ENCODE measurements at regions not wholly inside any gene's neighbourhood (a gene's known extent, or its start where the extent isn't known, plus 50 kb on each side); places are given as distances from the start of the nearest gene placed in this dataset.

DNA sequence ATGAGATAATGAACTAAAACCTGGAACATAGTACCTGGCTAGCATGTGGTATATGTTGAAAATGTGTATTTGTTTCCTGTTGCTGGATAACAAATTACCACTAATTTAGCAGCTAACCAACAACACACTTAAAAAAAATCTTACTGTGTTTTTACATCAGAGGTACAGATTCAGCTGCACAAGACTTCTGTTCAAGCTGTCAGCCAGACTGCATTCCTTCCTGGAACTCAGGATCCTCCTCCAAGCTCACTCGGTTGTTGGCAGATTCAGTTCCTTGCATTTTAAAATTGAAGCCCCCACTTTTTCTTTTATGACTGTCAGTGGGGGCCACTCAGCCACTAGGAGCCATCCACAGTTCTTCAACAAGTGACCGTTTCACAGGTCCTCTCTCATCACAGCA, 246.9 kb upstream of the DACH1 start:
- TF ChIP-seq, protein P1, sequence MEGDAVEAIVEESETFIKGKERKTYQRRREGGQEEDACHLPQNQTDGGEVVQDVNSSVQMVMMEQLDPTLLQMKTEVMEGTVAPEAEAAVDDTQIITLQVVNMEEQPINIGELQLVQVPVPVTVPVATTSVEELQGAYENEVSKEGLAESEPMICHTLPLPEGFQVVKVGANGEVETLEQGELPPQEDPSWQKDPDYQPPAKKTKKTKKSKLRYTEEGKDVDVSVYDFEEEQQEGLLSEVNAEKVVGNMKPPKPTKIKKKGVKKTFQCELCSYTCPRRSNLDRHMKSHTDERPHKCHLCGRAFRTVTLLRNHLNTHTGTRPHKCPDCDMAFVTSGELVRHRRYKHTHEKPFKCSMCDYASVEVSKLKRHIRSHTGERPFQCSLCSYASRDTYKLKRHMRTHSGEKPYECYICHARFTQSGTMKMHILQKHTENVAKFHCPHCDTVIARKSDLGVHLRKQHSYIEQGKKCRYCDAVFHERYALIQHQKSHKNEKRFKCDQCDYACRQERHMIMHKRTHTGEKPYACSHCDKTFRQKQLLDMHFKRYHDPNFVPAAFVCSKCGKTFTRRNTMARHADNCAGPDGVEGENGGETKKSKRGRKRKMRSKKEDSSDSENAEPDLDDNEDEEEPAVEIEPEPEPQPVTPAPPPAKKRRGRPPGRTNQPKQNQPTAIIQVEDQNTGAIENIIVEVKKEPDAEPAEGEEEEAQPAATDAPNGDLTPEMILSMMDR (IDR thresholded peaks at IDR 0.05; ENCODE audit: low read depth, low read length) = no peak
- TF ChIP-seq, protein P2, sequence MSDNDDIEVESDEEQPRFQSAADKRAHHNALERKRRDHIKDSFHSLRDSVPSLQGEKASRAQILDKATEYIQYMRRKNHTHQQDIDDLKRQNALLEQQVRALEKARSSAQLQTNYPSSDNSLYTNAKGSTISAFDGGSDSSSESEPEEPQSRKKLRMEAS (IDR thresholded peaks at IDR 0.05; ENCODE audit: low read depth, low read length) = no peak
- TF ChIP-seq POLR2A (IDR thresholded peaks at IDR 0.05; ENCODE audit: extremely low read depth, insufficient read length) = no peak
